ENCODE measurements at regions not wholly inside any gene's neighbourhood (a gene's known extent, or its start where the extent isn't known, plus 50 kb on each side); places are given as distances from the start of the nearest gene placed in this dataset.

- TF ChIP-seq CTCF (conservative IDR thresholded peaks at IDR 0.05; ENCODE audit: low read depth, low read length), result no peak
- no peak for TF ChIP-seq EZH2 (IDR thresholded peaks at IDR 0.05; ENCODE audit: low read length, unreplicated experiment)
Observed at GRCh38 chr13:55493297-55493696, 1647.4 kb upstream of the PRR20A start.

Measured in PC-3 (cell line).